Liver (tissue), 8 donors: ENCODE measurements at regions not wholly inside any gene's neighbourhood (a gene's known extent, or its start where the extent isn't known, plus 50 kb on each side); places are given as distances from the start of the nearest gene placed in this dataset.

ENCODE experiments used
- DNase-seq: peaks from one replicate; pipeline ENCODE4 v3.0.0-alpha.2; 2017; ENCODE audit warnings: low spot score
- H3K27ac ChIP-seq, 2 donors: one replicate each; pipeline ENCODE4 v1.7.0; 2013; ENCODE audit warnings: inconsistent platforms in 2 of 2, low read length in 2 of 2, control low read depth in 1 of 2, low read depth in 1 of 2, mild to moderate bottlenecking in 1 of 2
- H3K27me3 ChIP-seq, 4 donors: one replicate each; pipeline versions ENCODE4 v1.6.1 to v1.7.0; 2013; ENCODE audit warnings: low read length in 3 of 4, inconsistent platforms in 1 of 4, mild to moderate bottlenecking in 1 of 4, moderate library complexity in 1 of 4; ENCODE audit not compliant: control insufficient read depth in 4 of 4, insufficient read depth in 4 of 4
- H3K36me3 ChIP-seq, 4 donors: one replicate each; pipeline versions ENCODE4 v1.6.1 to v1.7.0; 2013; ENCODE audit warnings: low read length in 3 of 4, mild to moderate bottlenecking in 3 of 4, low read depth in 1 of 4, moderate library complexity in 1 of 4; ENCODE audit not compliant: control insufficient read depth in 4 of 4, insufficient read depth in 3 of 4
- H3K4me1 ChIP-seq, 4 donors: one replicate each; pipeline versions ENCODE4 v1.6.1 to v1.7.0; 2013; ENCODE audit warnings: low read length in 3 of 4, mild to moderate bottlenecking in 3 of 4, moderate library complexity in 1 of 4; ENCODE audit not compliant: control insufficient read depth in 4 of 4, insufficient read depth in 4 of 4
- H3K4me3 ChIP-seq, 3 donors: one replicate each; pipeline versions ENCODE4 v1.6.1 to v1.7.0; 2013; ENCODE audit warnings: low read length in 3 of 3, control low read depth in 1 of 3, low read depth in 1 of 3, mild to moderate bottlenecking in 1 of 3
- H3K9ac ChIP-seq, 2 donors: one replicate each; pipeline ENCODE4 v1.7.0; 2013; ENCODE audit warnings: low read length in 2 of 2, mild to moderate bottlenecking in 2 of 2, moderate library complexity in 2 of 2, control low read depth in 1 of 2, low read depth in 1 of 2
- H3K9me3 ChIP-seq, 4 donors: one replicate each; pipeline versions ENCODE4 v1.6.1 to v1.7.0; 2013; ENCODE audit warnings: low read length in 3 of 4; ENCODE audit not compliant: control insufficient read depth in 4 of 4
- ATF3 ChIP-seq: IDR thresholded peaks from 2 replicates; pipeline ENCODE4 v1.6.1; 2016; ENCODE audit warnings: antibody characterized with exemption
- CTCF ChIP-seq: fragments of 150-350 bp; IDR thresholded peaks from 2 replicates; pipeline ENCODE4 v1.5.1; 2017; ENCODE audit warnings: improper control_type of control experiment, low read depth, low read length; ENCODE audit not compliant: missing input control
- EGR1 ChIP-seq, 2 donors: IDR thresholded peaks; 2 replicates each; pipeline ENCODE4 v1.6.1; 2016 to 2018; ENCODE audit warnings: antibody characterized with exemption in 2 of 2, low read depth in 2 of 2
- FOXA1 ChIP-seq: IDR thresholded peaks from 2 replicates; pipeline ENCODE4 v1.6.1; 2016; ENCODE audit warnings: antibody characterized with exemption
- FOXA2 ChIP-seq: IDR thresholded peaks from 2 replicates; pipeline ENCODE4 v1.6.1; 2016; ENCODE audit warnings: antibody characterized with exemption
- GABPA ChIP-seq, 2 donors: IDR thresholded peaks in 1 of 2; conservative IDR thresholded peaks in 1 of 2; 2 replicates each; pipeline ENCODE4 v1.6.1; 2016; ENCODE audit warnings: antibody characterized with exemption in 2 of 2, mild to moderate bottlenecking in 1 of 2, moderate library complexity in 1 of 2
- HNF4A ChIP-seq, 2 donors: conservative IDR thresholded peaks; 2 replicates each; pipeline ENCODE4 v1.6.1; 2016; ENCODE audit warnings: antibody characterized with exemption in 2 of 2, mild to moderate bottlenecking in 2 of 2
- HNF4G ChIP-seq: IDR thresholded peaks from 2 replicates; pipeline ENCODE4 v1.6.1; 2016; ENCODE audit warnings: antibody characterized with exemption
- MAX ChIP-seq: IDR thresholded peaks from 2 replicates; pipeline ENCODE4 v1.6.1; 2016; ENCODE audit warnings: antibody characterized with exemption
- NR2F2 ChIP-seq: IDR thresholded peaks from 2 replicates; pipeline ENCODE4 v1.6.1; 2016; ENCODE audit warnings: antibody characterized with exemption
- RAD21 ChIP-seq, 2 donors: IDR thresholded peaks; 2 replicates each; pipeline ENCODE4 v1.6.1; 2016; ENCODE audit warnings: antibody characterized with exemption in 2 of 2, mild to moderate bottlenecking in 2 of 2
- REST ChIP-seq: IDR thresholded peaks from 2 replicates; pipeline ENCODE4 v1.6.1; 2016; ENCODE audit warnings: antibody characterized with exemption, mild to moderate bottlenecking
- RXRA ChIP-seq, 2 donors: IDR thresholded peaks; 2 replicates each; pipeline ENCODE4 v1.6.1; 2017 to 2018; ENCODE audit warnings: antibody characterized with exemption in 2 of 2, mild to moderate bottlenecking in 1 of 2
- TAF1 ChIP-seq: conservative IDR thresholded peaks from 2 replicates; pipeline ENCODE4 v1.6.1; 2016; ENCODE audit warnings: antibody characterized with exemption, mild to moderate bottlenecking
- WGBS: extraction: QIAGEN DNeasy Blood & Tissue Kit; methylation state at CpG from one replicate; pipeline ENCODE4 v1.1.7; 2013; 5-methylcytosine and 5-hydroxymethylcytosine counted together
- donor health status: healthy.
- donor health status: healthy.
- donor health status: healthy.
- donor health status: healthy.
- donor health status: healthy.

- TF ChIP-seq REST (no peak), TAF1 (no peak), CTCF (no peak), HNF4G (no peak)
Observed at GRCh38 chr5:91541696-91542095, 158.6 kb upstream of the ARRDC3 start (continued).

- no peak overlapping the region for H3K4me3 ChIP-seq
- TF ChIP-seq RAD21 (IDR thresholded peaks at IDR 0.05) (no peak), FOXA1 (no peak), GABPA (IDR thresholded peaks at IDR 0.05 in 1 of 2, conservative IDR thresholded peaks at IDR 0.05 in 1 of 2) (no peak), HNF4A (conservative IDR thresholded peaks at IDR 0.05) (no peak), TAF1 (no peak), MAX (no peak)
- no peaks in the 10 kb centered on the region for H3K27me3 ChIP-seq
- no peak overlapping the region for H3K9ac ChIP-seq
- no peaks in the 10 kb centered on the region for H3K4me1 ChIP-seq
- H3K36me3 ChIP-seq: no peaks in the 10 kb centered on the region
- no peak for DNase-seq
- H3K27ac ChIP-seq: no peak overlapping the region
- 71% methylated on average over 4 of the region's 4 CpGs for WGBS
- H3K9me3 ChIP-seq: no peaks in the 10 kb centered on the region
Observed at GRCh38 chr5:91538179-91538578, 155.1 kb upstream of the ARRDC3 start.

- Histone ChIP-seq H3K9ac (no peak overlapping the region), H3K27me3 (no peaks in the 10 kb centered on the region), H3K9me3 (no peaks in the 10 kb centered on the region), H3K27ac (no peak overlapping the region), H3K4me3 (no peak overlapping the region), H3K4me1 (no peaks in the 10 kb centered on the region), H3K36me3 (no peaks in the 10 kb centered on the region)
- no peak for DNase-seq
- TF ChIP-seq HNF4A (conservative IDR thresholded peaks at IDR 0.05) (no peak), MAX (no peak), ATF3 (no peak), RXRA (IDR thresholded peaks at IDR 0.05) (no peak), TAF1 (no peak), EGR1 (IDR thresholded peaks at IDR 0.05; ENCODE audit: low read depth in 2 of 2) (no peak), NR2F2 (no peak), GABPA (IDR thresholded peaks at IDR 0.05 in 1 of 2, conservative IDR thresholded peaks at IDR 0.05 in 1 of 2) (no peak), FOXA2 (no peak)
- 74% methylated on average over 2 of the region's 2 CpGs for WGBS
Observed at GRCh38 chr5:91535499-91535898, 152.4 kb upstream of the ARRDC3 start.
